ENCODE measurements at regions not wholly inside any gene's neighbourhood (a gene's known extent, or its start where the extent isn't known, plus 50 kb on each side); places are given as distances from the start of the nearest gene placed in this dataset.

GRCh38 chr12:19885093-19885812, 446.0 kb downstream of the AEBP2 start:
- Histone ChIP-seq H3K4me2 (replicated peaks; ENCODE audit: extremely low read depth, low read length, poor library complexity, severe bottlenecking) (no peak overlapping the region), H3K9ac (ENCODE audit: insufficient read depth, low read length, poor library complexity, severe bottlenecking) (no peak overlapping the region), H3K27ac (ENCODE audit: low read depth in 1 of 2, low read length in 2 of 2) (no peak overlapping the region), H3K36me3 (replicated peaks in 1 of 2; ENCODE audit: control insufficient read depth in 1 of 2, insufficient read depth in 2 of 2, low read length in 2 of 2) (no peaks in the 10 kb centered on the region), H2AFZ (ENCODE audit: insufficient read depth, low read depth, low read length, poor library complexity, severe bottlenecking) (no peak overlapping the region), H3K79me2 (ENCODE audit: insufficient read depth, low read length) (no peaks in the 10 kb centered on the region), H3K27me3 (ENCODE audit: control insufficient read depth in 2 of 2, insufficient read depth in 2 of 2, low read length in 2 of 2) (no peaks in the 10 kb centered on the region), H3K4me1 (ENCODE audit: control insufficient read depth in 1 of 2, insufficient read depth in 2 of 2, low read length in 2 of 2) (peaks cover 0 to 7% of the 10 kb centered on the region in 2 donors), H4K20me1 (ENCODE audit: insufficient read depth, low read length) (no peaks in the 10 kb centered on the region), H3K9me3 (replicated peaks in 1 of 2; ENCODE audit: control insufficient read depth in 1 of 2, insufficient read depth in 1 of 2, low read length in 2 of 2) (no peaks in the 10 kb centered on the region), H3K4me3 (replicated peaks in 1 of 3; ENCODE audit: low read depth in 2 of 3, low read length in 3 of 3) (no peak overlapping the region)
- WGBS (ENCODE audit: insufficient coverage) = 100% methylated on average over 1 of the region's 8 CpGs
- Mint-ChIP-seq H3K27me3 (ENCODE audit: low read depth in 3 of 3) (no peaks in the 10 kb centered on the region), H3K4me1 (peaks cover 26% of the 10 kb centered on the region), H3K27ac (no peak overlapping the region), H3K36me3 (no peaks in the 10 kb centered on the region), H3K9me3 (peaks cover 0 to 4% (median 1%) of the 10 kb centered on the region in 7 donors), H3K4me3 (no peak overlapping the region)
- TF ChIP-seq CTCF (IDR thresholded peaks at IDR 0.05) = no peak
- no peak for DNase-seq
- intact Hi-C loops (cut with micrococcal nuclease) = no loop called here

DNA sequence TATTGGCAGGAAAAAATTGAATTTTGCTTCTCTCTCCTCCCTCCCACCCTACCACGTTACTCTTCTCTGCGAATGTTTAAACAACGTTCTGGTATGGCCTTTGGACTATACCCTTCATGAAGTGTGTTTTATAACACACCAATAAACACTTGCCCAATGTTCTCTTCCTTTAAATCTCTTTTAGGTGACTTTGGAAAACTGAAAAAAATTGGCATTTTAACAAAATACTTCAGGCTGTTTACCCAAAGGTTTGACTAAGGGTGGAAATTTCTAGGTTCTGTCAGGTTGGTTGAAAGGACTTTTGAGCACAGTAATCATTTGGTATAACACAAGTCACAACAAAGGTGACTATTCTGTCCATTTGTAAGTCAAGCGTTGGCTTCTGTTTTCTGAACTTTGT, 446.8 kb downstream of the AEBP2 start:
- WGBS (ENCODE audit: insufficient coverage) = 100% methylated on average over 2 of the region's 4 CpGs
- Mint-ChIP-seq H3K9me3 (peaks cover 0 to 4% (median 1%) of the 10 kb centered on the region in 7 donors), H3K27ac (no peak overlapping the region), H3K4me3 (no peak overlapping the region), H3K27me3 (ENCODE audit: low read depth in 3 of 3) (no peaks in the 10 kb centered on the region), H3K36me3 (no peaks in the 10 kb centered on the region), H3K4me1 (peaks cover 26% of the 10 kb centered on the region)
- intact Hi-C loops (cut with micrococcal nuclease) = no loop called here
- Histone ChIP-seq H3K36me3 (replicated peaks in 1 of 2; ENCODE audit: control insufficient read depth in 1 of 2, insufficient read depth in 2 of 2, low read length in 2 of 2) (no peaks in the 10 kb centered on the region), H3K27ac (ENCODE audit: low read depth in 1 of 2, low read length in 2 of 2) (no peak overlapping the region), H3K27me3 (ENCODE audit: control insufficient read depth in 2 of 2, insufficient read depth in 2 of 2, low read length in 2 of 2) (no peaks in the 10 kb centered on the region), H3K4me1 (ENCODE audit: control insufficient read depth in 1 of 2, insufficient read depth in 2 of 2, low read length in 2 of 2) (peaks cover 0 to 7% of the 10 kb centered on the region in 2 donors), H4K20me1 (ENCODE audit: insufficient read depth, low read length) (no peaks in the 10 kb centered on the region), H3K4me3 (replicated peaks in 1 of 3; ENCODE audit: low read depth in 2 of 3, low read length in 3 of 3) (no peak overlapping the region), H3K4me2 (replicated peaks; ENCODE audit: extremely low read depth, low read length, poor library complexity, severe bottlenecking) (no peak overlapping the region), H3K9me3 (replicated peaks in 1 of 2; ENCODE audit: control insufficient read depth in 1 of 2, insufficient read depth in 1 of 2, low read length in 2 of 2) (no peaks in the 10 kb centered on the region), H3K9ac (ENCODE audit: insufficient read depth, low read length, poor library complexity, severe bottlenecking) (no peak overlapping the region), H2AFZ (ENCODE audit: insufficient read depth, low read depth, low read length, poor library complexity, severe bottlenecking) (no peak overlapping the region), H3K79me2 (ENCODE audit: insufficient read depth, low read length) (no peaks in the 10 kb centered on the region)
- TF ChIP-seq CTCF (IDR thresholded peaks at IDR 0.05) = no peak
- DNase-seq = no peak
